ENCODE measurements at regions not wholly inside any gene's neighbourhood (a gene's known extent, or its start where the extent isn't known, plus 50 kb on each side); places are given as distances from the start of the nearest gene placed in this dataset.

DNA sequence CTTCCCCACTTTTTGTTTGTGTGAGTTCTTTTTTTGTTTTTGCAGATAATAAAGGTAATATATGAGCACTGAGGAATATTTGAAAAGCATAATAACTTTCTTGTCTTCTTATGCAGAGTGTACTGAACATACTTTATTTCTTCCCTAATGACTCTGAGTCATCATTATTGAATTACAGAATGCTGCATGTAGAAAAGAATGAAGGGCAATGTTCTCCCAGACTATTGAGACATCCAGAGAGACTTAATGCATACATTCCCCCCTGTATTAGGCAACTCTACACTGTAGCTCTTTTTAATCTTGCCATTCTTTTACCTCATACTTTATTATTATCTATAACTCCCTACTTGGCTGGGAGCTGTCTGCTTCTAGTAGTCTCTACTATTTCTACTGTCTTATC is 240.5 kb upstream of the ANKRD50 start:
- H3K4me3 ChIP-seq: no peak overlapping the region
- H3K9me3 ChIP-seq: no peaks in the 10 kb centered on the region
- no peak overlapping the region for H3K27ac ChIP-seq
- no peaks in the 10 kb centered on the region for H3K27me3 ChIP-seq
- TF ChIP-seq POLR2AphosphoS5 (IDR thresholded peaks at IDR 0.05): no peak
- no peak for TF ChIP-seq EP300 (IDR thresholded peaks at IDR 0.05)
- TF ChIP-seq, protein P1, sequence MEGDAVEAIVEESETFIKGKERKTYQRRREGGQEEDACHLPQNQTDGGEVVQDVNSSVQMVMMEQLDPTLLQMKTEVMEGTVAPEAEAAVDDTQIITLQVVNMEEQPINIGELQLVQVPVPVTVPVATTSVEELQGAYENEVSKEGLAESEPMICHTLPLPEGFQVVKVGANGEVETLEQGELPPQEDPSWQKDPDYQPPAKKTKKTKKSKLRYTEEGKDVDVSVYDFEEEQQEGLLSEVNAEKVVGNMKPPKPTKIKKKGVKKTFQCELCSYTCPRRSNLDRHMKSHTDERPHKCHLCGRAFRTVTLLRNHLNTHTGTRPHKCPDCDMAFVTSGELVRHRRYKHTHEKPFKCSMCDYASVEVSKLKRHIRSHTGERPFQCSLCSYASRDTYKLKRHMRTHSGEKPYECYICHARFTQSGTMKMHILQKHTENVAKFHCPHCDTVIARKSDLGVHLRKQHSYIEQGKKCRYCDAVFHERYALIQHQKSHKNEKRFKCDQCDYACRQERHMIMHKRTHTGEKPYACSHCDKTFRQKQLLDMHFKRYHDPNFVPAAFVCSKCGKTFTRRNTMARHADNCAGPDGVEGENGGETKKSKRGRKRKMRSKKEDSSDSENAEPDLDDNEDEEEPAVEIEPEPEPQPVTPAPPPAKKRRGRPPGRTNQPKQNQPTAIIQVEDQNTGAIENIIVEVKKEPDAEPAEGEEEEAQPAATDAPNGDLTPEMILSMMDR (IDR thresholded peaks at IDR 0.05): no peak
- intact Hi-C loops (cut with DNase I; ENCODE audit: low total_unique reads): no loop called here
- DNase-seq: peak in 1 of 2 donors; percentile 35
- no peaks in the 10 kb centered on the region for H3K36me3 ChIP-seq
- H3K4me1 ChIP-seq: peaks cover 0 to 35% (median 6%) of the 10 kb centered on the region in 4 donors

DNA sequence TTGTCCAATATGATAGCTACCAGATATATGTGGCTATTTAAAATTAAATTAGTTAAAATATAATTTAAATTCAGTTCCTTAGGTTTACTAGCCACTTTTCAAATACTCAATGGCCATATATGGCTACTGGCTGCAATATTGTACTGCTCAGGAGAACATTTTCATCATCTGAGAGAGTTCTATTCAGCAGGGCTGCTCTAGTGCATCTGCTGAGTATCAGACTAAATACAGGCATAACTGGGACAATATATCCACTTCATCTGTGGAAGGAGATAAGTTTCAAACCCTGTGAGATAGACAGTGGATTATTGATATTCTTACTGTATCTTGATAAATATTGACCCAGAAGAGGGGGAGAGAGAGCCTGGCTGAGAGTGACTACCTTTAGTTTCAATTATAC is 240.1 kb upstream of the ANKRD50 start:
- Histone ChIP-seq H3K27me3 (no peaks in the 10 kb centered on the region), H3K4me3 (no peak overlapping the region), H3K27ac (no peak overlapping the region), H3K36me3 (no peaks in the 10 kb centered on the region), H3K4me1 (peaks cover 0 to 40% (median 8%) of the 10 kb centered on the region in 4 donors), H3K9me3 (no peaks in the 10 kb centered on the region)
- TF ChIP-seq POLR2AphosphoS5 (IDR thresholded peaks at IDR 0.05) (no peak), POLR2A (IDR thresholded peaks at IDR 0.05) (no peak), EP300 (IDR thresholded peaks at IDR 0.05) (no peak)
- TF ChIP-seq, protein P1 (IDR thresholded peaks at IDR 0.05): no peak
- no peak for DNase-seq
- intact Hi-C loops (cut with DNase I; ENCODE audit: low total_unique reads): no loop called here

DNA sequence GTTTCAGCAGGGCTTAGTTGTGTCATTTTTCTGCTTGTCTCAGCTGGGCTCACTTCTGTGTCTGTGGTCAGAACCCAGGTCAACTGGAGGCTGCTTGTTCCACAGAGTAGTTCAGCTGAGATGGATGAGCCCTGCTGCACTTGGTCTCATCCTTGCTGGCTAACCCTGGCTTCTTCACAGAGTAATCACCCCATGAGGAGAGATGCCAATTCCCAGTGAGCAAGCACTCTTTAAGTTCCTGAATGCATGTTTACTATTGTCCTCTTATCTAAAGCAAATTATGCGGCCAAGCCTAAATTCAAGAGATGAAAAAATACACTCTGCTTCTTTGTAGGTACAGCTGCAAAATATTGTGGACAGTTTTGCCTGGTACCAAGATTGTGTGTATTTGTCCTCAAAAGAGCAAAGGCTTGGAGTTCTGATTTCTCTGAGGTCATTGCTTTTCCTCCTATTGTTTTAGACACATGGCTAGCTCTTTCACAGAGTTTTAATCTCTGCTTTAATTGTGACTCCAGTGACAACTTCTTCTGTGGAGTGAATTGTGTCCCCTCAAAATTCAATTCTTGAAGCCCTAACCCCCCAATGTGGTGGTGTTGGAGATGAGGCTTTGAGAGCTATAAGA is 236.6 kb upstream of the ANKRD50 start:
- no peak for TF ChIP-seq EP300 (IDR thresholded peaks at IDR 0.05)
- TF ChIP-seq, protein P1 (IDR thresholded peaks at IDR 0.05): no peak
- TF ChIP-seq POLR2AphosphoS5 (IDR thresholded peaks at IDR 0.05): peak in 1 of 3 donors; percentile 43
- TF ChIP-seq POLR2A (IDR thresholded peaks at IDR 0.05): no peak
- Histone ChIP-seq H3K36me3 (no peaks in the 10 kb centered on the region), H3K27me3 (no peaks in the 10 kb centered on the region), H3K9me3 (no peaks in the 10 kb centered on the region), H3K4me3 (no peak overlapping the region), H3K27ac (peak overlapping the region in 1 of 5 donors; percentile 39), H3K4me1 (peaks cover 7 to 41% (median 16%) of the 10 kb centered on the region in 4 donors)
- intact Hi-C loops (cut with DNase I; ENCODE audit: low total_unique reads): no loop called here
- WGBS, 5 donors: 24 to 67% (median 41%) methylated on average over 1 of the region's 1 CpG
- peak in 1 of 2 donors; percentile 25 for DNase-seq

DNA sequence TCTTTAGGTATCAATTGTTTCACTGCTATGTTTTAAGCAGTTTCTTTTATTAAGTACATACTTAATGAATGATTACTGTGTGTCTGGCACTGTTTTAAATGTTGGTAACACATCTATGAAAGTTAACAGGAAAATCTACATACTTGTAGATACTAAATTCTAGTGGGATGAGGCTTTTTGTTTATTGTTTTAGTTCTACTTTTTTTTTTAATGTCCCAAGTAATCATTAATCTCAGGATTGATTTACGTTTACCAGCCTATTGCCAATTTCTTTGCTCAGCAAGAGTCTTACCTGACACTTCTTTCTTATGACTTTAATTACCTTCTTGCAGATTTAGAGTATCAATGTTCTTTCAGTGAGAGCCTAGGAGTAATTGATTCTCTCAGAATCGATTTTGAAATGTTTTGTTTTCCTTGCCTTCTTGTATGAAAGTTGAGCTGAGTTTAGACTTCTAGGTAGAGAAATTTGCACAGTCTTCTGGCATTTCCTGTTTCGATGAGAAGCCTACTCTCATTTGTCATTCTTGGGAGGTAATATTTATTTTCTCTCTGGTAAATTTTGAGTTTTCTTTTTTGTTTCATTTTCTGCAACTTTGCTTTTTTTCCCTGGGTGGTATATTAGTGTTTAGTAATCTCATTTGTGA is 235.2 kb upstream of the ANKRD50 start:
- Histone ChIP-seq H3K27ac (peak overlapping the region in 2 of 5 donors; percentile 12 to 58), H3K36me3 (no peaks in the 10 kb centered on the region), H3K27me3 (no peaks in the 10 kb centered on the region), H3K9me3 (no peaks in the 10 kb centered on the region), H3K4me1 (peaks cover 7 to 30% (median 13%) of the 10 kb centered on the region in 4 donors), H3K4me3 (no peak overlapping the region)
- no peak for DNase-seq
- intact Hi-C loops (cut with DNase I; ENCODE audit: low total_unique reads): no loop called here
- WGBS, 5 donors: 16 to 49% (median 28%) methylated on average over 3 of the region's 3 CpGs
- TF ChIP-seq POLR2AphosphoS5 (IDR thresholded peaks at IDR 0.05) (no peak), POLR2A (IDR thresholded peaks at IDR 0.05) (no peak), EP300 (IDR thresholded peaks at IDR 0.05) (no peak)
- TF ChIP-seq, protein P1 (IDR thresholded peaks at IDR 0.05): no peak
